SK-N-SH treated with all-trans-retinoic acid at 6 μM for 48 hours (cell line): ENCODE measurements at regions not wholly inside any gene's neighbourhood (a gene's known extent, or its start where the extent isn't known, plus 50 kb on each side); places are given as distances from the start of the nearest gene placed in this dataset.

ENCODE experiments used
- ATAC-seq: fragments of 200-7000 bp; cut with Tn5 transposase; 3 replicates; pipeline ENCODE4 v1.9.1; 2020; ENCODE audit warnings: mild to moderate bottlenecking, moderate library complexity
- ARNTL ChIP-seq: fragments of 450-650 bp; formaldehyde crosslinking; IDR thresholded peaks from 2 replicates; pipeline ENCODE4 v1.5.0; 2020; ENCODE audit warnings: low read depth, mild to moderate bottlenecking, moderate library complexity, borderline replicate concordance
- BACH2 ChIP-seq: fragments of 250-450 bp; sonication (Bioruptor Pico); IDR thresholded peaks from 2 replicates; pipeline ENCODE4 v1.9.0; 2021; ENCODE audit warnings: mild to moderate bottlenecking, borderline replicate concordance
- CREB5 ChIP-seq: fragments of 250-450 bp; sonication (Bioruptor Pico); IDR thresholded peaks from 2 replicates; pipeline ENCODE4 v1.5.1; 2020; ENCODE audit warnings: low read depth, mild to moderate bottlenecking, moderate library complexity
- CSDC2 ChIP-seq: fragments of 250-450 bp; sonication (Bioruptor Pico); IDR thresholded peaks from 2 replicates; pipeline ENCODE4 v1.5.0; 2020; ENCODE audit warnings: mild to moderate bottlenecking, moderate library complexity
- ESRRG ChIP-seq: fragments of 250-450 bp; sonication (Bioruptor Pico); IDR thresholded peaks from 2 replicates; pipeline ENCODE4 v1.6.1; 2021; ENCODE audit warnings: mild to moderate bottlenecking
- GLIS3 ChIP-seq: fragments of 250-450 bp; sonication (Bioruptor Pico); IDR thresholded peaks from 2 replicates; pipeline ENCODE4 v1.5.0; 2020; ENCODE audit warnings: mild to moderate bottlenecking, moderate library complexity
- ISL1 ChIP-seq: fragments of 250-450 bp; sonication (Bioruptor Pico); IDR thresholded peaks from 2 replicates; pipeline ENCODE4 v2.1.2; 2022; ENCODE audit warnings: mild to moderate bottlenecking, moderate library complexity
- OSR1 ChIP-seq: fragments of 250-450 bp; sonication (Bioruptor Pico); IDR thresholded peaks from 2 replicates; pipeline ENCODE4 v1.8.0; 2022; ENCODE audit warnings: moderate library complexity, mild to moderate bottlenecking, inconsistent platforms
- PATZ1 ChIP-seq: fragments of 250-450 bp; sonication (Bioruptor Pico); IDR thresholded peaks from 2 replicates; pipeline ENCODE4 v1.8.0; 2020; ENCODE audit warnings: mild to moderate bottlenecking, moderate library complexity, borderline replicate concordance
- POU6F1 ChIP-seq: fragments of 250-450 bp; sonication (Bioruptor Pico); IDR thresholded peaks from 2 replicates; pipeline ENCODE4 v1.8.0; 2021; ENCODE audit warnings: low read depth, mild to moderate bottlenecking, moderate library complexity, borderline replicate concordance
- PPARA ChIP-seq: fragments of 250-450 bp; sonication (Bioruptor Pico); IDR thresholded peaks from 2 replicates; pipeline ENCODE4 v1.5.0; 2020; ENCODE audit warnings: mild to moderate bottlenecking, borderline replicate concordance
- RARB ChIP-seq: fragments of 250-450 bp; sonication (Bioruptor Pico); IDR thresholded peaks from 2 replicates; pipeline ENCODE4 v1.8.0; 2021; ENCODE audit warnings: mild to moderate bottlenecking, moderate library complexity
- SNAI2 ChIP-seq: fragments of 250-450 bp; sonication (Bioruptor Pico); IDR thresholded peaks from 2 replicates; pipeline ENCODE4 v1.5.0; 2020; ENCODE audit warnings: mild to moderate bottlenecking, moderate library complexity
- TCF4 ChIP-seq: fragments of 250-450 bp; sonication (Bioruptor Pico); IDR thresholded peaks from 2 replicates; pipeline ENCODE4 v1.8.0; 2021; ENCODE audit warnings: mild to moderate bottlenecking, moderate library complexity, borderline replicate concordance
- TOX ChIP-seq: fragments of 250-450 bp; sonication (Bioruptor Pico); IDR thresholded peaks from 2 replicates; pipeline ENCODE4 v1.8.0; 2021; ENCODE audit warnings: mild to moderate bottlenecking, moderate library complexity, borderline replicate concordance
- TSHZ2 ChIP-seq: fragments of 250-450 bp; sonication (Bioruptor Pico); IDR thresholded peaks from 2 replicates; pipeline ENCODE4 v1.5.0; 2020; ENCODE audit warnings: mild to moderate bottlenecking, moderate library complexity
- ZC3H10 ChIP-seq: fragments of 250-450 bp; sonication (Bioruptor Pico); IDR thresholded peaks from 2 replicates; pipeline ENCODE4 v1.5.1; 2021; ENCODE audit warnings: mild to moderate bottlenecking, moderate library complexity
- ZFP3 ChIP-seq: fragments of 250-450 bp; sonication (Bioruptor Pico); IDR thresholded peaks from 2 replicates; pipeline ENCODE4 v1.5.0; 2020; ENCODE audit warnings: mild to moderate bottlenecking, moderate library complexity
- ZFP30 ChIP-seq: fragments of 450-650 bp; formaldehyde crosslinking; IDR thresholded peaks from 2 replicates; pipeline ENCODE4 v1.5.0; 2022; ENCODE audit warnings: mild to moderate bottlenecking, moderate library complexity
- ZNF70 ChIP-seq: fragments of 450-650 bp; formaldehyde crosslinking; IDR thresholded peaks from 2 replicates; pipeline ENCODE4 v1.5.0; 2020; ENCODE audit warnings: mild to moderate bottlenecking, moderate library complexity
- ZNF8 ChIP-seq: fragments of 450-650 bp; formaldehyde crosslinking; IDR thresholded peaks from 2 replicates; pipeline ENCODE4 v1.5.0; 2020; ENCODE audit warnings: mild to moderate bottlenecking, moderate library complexity

- ATAC-seq, result no peak
Observed at GRCh38 chr22:22158965-22159364, 85.6 kb upstream of the VPREB1 start.

GRCh38 chr22:22158207-22158816 lies 86.3 kb upstream of the VPREB1 start:
- no peak for TF ChIP-seq POU6F1
- no peak for TF ChIP-seq CSDC2 (CRISPR knock-in tag)
- no peak for TF ChIP-seq TCF4 (CRISPR knock-in tag)
- TF ChIP-seq TOX, result no peak
- TF ChIP-seq GLIS3 (CRISPR knock-in tag), result no peak
- TF ChIP-seq ZNF8 (CRISPR knock-in tag), result no peak
- TF ChIP-seq PPARA (CRISPR knock-in tag), result no peak
- TF ChIP-seq PATZ1 (CRISPR knock-in tag), result no peak
- TF ChIP-seq BACH2 (CRISPR knock-in tag), result no peak
- TF ChIP-seq SNAI2 (CRISPR knock-in tag), result no peak
- TF ChIP-seq ISL1 (CRISPR knock-in tag), result no peak
- no peak for ATAC-seq

More at GRCh38 chr22:22158965-22159364, 85.6 kb upstream of the VPREB1 start:
- TF ChIP-seq PPARA (CRISPR knock-in tag) (no peak), TSHZ2 (no peak), ZC3H10 (CRISPR knock-in tag) (no peak), ESRRG (CRISPR knock-in tag) (no peak), RARB (no peak), GLIS3 (CRISPR knock-in tag) (no peak), ZFP30 (CRISPR knock-in tag) (no peak), ZNF70 (CRISPR knock-in tag) (no peak), TCF4 (CRISPR knock-in tag) (no peak), CSDC2 (CRISPR knock-in tag) (no peak), POU6F1 (no peak), SNAI2 (CRISPR knock-in tag) (no peak), BACH2 (CRISPR knock-in tag) (no peak), ZNF8 (CRISPR knock-in tag) (no peak), CREB5 (no peak), ARNTL (CRISPR knock-in tag) (no peak), OSR1 (no peak), PATZ1 (CRISPR knock-in tag) (no peak), ZFP3 (CRISPR knock-in tag) (no peak)
- TF ChIP-seq, all 23 proteins: peak for 0
